NCI-H1048 (cell line): ENCODE measurements at regions not wholly inside any gene's neighbourhood (a gene's known extent, or its start where the extent isn't known, plus 50 kb on each side); places are given as distances from the start of the nearest gene placed in this dataset.
"Not testable (repeated sequence)": the region's sequence is repeated elsewhere in the genome, so short reads cannot be mapped to it uniquely, and the experiment has no call there.

Source experiments
- DNase-seq: peaks from one replicate; lab custom pipeline; 2025; lab: John Stamatoyannopoulos, UW

DNA sequence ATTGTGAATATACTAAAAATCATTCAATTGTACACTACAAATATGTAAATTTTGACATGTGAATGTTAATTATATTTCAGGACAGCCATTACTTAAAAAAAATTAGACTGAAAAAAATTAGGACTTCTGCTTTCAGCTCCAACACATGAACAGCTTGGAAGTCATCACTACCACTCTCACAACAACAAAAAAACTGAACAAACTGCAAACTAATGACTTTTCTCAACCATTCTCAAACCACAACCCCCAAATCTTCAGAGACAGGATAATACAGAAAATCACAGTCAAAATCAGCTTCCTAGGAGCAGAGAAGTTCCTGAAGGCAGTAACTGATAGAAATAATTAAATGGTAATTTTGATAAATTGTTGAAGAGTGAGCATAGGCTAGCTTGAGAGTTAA lies 686.4 kb downstream of the TLE1 start:
- DNase-seq: no peak

GRCh38 chr9:81002242-81002641 lies 687.1 kb downstream of the TLE1 start:
- DNase-seq: no peak

DNA sequence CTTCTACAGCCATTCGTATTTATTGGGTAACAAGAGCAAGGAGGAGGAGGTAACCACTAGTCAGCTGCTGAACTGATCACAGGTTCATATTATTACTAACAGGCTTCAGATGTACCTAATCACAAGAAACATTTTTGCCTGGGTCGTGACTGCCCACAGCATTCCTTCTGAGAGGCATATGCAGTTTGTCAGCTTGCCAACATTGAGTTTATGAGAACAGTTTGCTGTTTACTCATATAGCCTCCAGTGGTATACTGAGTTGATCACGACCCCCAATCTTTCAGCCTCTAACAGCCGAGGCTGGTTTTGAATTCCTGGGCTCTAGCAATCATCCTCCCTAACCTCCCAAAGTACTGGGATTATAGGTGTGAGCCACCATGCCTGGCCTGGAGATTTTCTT lies 693.6 kb downstream of the TLE1 start:
- no peak for DNase-seq

- no peak for DNase-seq
Measured at GRCh38 chr9:80994892-80995291, 694.5 kb downstream of the TLE1 start.

- DNase-seq: not testable (repeated sequence)
Measured at GRCh38 chr9:80985595-80985994, 703.8 kb downstream of the TLE1 start.

GRCh38 chr9:80976403-80976802 lies 712.9 kb downstream of the TLE1 start:
- DNase-seq: no peak

- not testable (repeated sequence) for DNase-seq
Measured at GRCh38 chr9:80970377-80970776, 719.0 kb downstream of the TLE1 start.

DNA sequence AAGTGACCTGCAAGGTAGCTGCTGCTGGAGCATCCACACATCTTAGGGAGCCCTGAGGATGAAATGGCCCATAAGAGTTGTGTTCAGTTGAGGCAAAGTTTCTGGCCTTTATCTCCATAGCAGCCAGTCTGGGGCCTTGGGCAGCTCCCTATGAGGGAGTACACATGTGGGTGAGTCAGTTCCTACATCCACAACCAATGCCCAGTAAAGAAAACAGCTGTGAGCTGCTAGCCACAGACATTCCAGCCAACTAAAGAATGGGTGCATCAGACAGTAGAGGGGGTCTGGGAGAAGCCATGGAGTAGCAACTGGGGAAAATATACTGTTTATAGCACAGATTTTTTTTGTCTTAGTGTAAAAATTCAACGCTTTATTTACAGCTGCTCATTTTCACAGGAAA lies 720.7 kb downstream of the TLE1 start:
- no peak for DNase-seq

DNA sequence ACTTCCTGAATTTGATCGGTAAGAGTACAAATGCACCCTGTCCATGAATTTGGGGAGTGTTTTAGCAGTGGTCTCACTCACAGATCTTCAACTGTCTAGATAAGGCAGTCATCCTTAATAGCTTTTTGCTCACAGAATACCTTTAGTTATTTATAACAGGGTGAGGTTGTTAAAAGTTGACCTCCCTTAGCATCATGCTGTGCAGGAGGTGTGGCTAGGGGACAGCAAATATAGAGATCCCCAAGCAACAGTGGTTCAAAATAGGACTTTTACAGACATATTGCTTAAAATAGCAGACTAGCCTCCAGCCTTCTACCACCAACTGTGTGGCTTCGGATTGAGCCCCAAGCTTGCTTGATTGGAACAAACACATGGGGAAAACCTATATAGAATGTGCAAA lies 724.4 kb downstream of the TLE1 start:
- no peak for DNase-seq

GRCh38 chr9:80964374-80964773 lies 725.0 kb downstream of the TLE1 start:
- no peak for DNase-seq

GRCh38 chr9:80957801-80958200 lies 731.5 kb downstream of the TLE1 start:
- DNase-seq: no peak

- no peak for DNase-seq
Measured at GRCh38 chr9:80954521-80954920, 734.8 kb downstream of the TLE1 start.

- DNase-seq: no peak
Measured at GRCh38 chr9:80952363-80952922, 736.9 kb downstream of the TLE1 start.

DNA sequence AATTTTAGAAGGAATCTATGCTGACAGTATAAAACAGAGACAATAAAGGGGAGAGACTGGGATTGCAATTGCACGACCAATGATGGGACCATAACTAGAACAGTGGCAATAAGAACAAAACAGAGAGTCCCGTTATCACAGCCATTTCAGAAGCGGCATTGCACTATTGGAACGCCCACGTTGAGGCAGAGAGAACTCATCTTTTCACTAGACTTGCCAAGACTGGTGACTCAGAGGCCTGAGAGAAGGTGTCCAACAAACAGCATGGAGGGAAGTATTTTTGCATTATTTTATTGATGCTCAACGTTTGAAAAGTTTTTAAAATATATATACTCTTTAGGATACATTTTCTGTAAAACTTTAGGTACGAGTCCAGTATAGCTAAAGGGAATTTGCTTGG lies 737.7 kb downstream of the TLE1 start:
- DNase-seq: no peak

DNA sequence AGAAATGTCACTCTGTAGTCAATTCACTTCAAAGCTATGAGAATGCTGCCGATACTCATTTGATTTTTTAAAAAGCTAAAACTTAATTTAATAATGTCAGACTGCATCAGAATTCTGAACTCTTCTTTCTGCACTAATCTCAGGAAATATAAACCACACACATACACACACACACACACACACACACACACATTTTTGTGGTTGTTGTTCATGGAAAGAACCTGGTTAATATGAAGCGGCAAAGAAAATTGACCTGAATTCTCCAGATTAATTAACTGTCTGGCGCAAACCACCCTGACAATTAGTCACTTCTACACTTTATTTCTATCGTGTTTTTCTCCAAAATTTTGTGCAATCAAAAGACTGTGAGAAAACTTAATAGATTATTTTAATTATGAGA lies 740.5 kb downstream of the TLE1 start:
- no peak for DNase-seq

- DNase-seq: no peak
Measured at GRCh38 chr9:80948066-80948465, 741.3 kb downstream of the TLE1 start.

DNA sequence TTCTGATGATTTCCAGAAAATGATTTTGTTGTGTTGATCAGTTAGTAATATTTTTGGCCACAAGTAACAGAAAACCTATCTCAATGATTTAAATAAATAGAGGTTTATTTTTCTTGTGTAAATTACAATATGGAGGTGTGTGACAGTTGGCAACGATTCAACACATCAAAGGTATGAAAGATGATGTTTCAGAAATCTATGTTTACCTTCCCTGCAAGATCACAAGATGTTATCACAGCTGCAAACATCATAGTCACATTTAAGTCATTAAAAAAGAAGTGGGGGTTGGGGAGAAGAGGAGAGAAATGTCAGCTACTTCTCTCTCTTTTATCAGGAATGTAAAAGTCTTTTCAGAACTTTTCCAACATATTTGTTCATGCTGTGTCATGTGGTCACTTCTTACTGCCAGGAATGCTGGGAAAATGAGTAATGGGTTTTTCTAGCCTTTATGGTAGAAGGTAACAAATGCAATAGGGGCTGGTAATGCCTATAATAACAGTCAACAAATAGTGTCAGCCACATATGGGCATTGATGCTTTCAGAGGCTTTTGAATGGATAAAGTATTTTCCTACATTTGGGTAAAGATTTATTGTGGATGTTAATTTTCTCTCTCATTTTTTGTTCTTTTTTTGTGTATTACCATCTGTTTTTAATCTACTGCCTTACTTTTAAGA lies 742.7 kb downstream of the TLE1 start:
- no peak for DNase-seq

DNA sequence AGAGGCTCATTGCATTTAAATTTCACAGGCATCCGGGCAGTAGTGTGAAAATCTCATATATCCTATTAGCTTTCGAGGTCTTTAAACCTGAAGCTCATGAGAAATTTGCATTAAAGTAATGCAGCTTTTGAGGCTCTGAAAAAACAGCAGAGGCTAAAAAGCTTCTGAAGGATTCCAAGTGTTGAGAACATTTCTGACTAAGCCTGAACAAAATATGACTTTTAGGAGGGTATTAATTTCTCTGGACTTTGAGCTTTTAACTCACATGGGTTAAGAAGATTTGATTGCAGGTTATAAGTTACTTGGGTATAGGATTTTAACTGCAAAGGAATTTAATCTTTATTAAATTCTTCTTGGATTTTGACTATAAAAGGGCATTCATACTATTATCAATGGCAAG lies 743.9 kb downstream of the TLE1 start:
- DNase-seq: no peak

GRCh38 chr9:80937645-80938044 lies 751.7 kb downstream of the TLE1 start:
- no peak for DNase-seq

DNA sequence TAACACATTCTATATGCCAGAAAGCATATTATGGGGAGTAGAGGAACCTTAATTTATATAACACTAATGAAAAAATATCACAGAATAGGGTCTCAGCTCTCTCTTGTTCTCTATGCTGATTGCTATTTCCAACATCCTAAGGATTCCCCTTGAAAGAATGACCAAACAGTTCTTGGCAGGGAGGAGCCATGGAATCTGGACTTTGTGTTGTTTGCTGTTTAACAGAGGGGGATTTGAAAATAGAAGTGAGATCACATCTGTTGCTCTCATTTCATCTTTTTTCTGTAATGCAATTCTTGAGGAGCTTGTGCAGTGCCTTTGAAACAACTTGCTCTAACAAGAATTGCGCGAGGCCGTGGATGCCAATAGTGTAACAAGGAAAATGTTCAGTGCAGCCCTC lies 755.3 kb downstream of the TLE1 start:
- DNase-seq: no peak

DNA sequence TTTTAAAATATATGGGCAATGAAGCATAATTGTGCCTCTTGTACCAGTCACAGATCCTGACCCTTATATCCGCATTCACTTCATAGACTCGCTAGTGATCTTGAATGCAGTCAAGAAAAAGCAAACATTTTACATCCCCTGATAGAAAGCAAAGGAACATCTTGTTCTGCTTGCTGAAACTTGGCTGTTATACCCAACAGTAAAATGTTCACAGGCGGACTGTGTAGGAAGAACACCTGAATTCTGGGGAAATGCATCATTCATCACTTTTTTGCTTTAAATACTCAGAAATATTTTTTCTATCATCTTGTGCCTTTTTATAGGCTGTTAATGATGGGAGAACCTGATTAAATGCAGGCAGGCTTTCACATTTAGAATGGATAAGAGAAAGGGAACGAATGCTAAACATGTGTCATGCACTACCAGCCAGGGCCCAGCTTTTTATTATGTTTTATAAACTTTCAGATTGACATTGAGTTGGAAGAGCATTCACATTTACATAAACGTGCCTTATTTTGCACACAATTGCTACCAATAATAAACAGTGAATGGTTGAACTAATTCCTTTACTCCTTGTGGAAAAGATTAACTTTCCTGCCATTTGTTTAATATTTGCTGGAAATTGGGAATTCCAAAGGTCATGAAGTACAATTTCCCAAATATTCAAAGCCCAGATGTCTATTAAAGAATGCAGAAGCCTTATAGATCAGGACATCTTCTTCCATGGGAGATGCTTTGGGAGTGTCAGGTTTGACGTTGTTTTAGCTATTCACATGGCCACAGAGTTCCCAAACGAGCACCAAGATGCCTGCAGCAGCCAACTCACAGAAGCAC lies 756.2 kb downstream of the TLE1 start:
- no peak for DNase-seq

DNA sequence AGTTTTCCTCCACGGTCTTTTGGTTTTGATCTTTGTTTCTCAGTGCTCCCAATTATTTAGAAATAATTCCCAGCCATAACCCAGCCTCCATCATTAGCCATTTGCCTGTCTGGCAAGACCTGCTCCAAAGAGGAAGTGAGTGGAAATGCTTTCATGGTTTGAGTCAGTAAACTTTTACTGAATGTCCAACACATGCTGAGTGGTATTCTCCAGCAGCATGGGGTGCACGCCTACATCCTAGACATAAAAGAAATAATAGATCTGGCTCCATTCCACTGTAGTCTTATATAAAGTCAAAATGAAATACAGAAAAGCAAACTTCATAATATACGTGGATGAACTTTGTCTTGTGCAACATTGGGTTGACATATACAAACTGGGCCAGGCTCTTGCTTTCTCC lies 757.2 kb downstream of the TLE1 start:
- DNase-seq: no peak

GRCh38 chr9:80931163-80931562 lies 758.2 kb downstream of the TLE1 start:
- no peak for DNase-seq
